CD14-positive monocyte (primary cell): ENCODE measurements at regions not wholly inside any gene's neighbourhood (a gene's known extent, or its start where the extent isn't known, plus 50 kb on each side); places are given as distances from the start of the nearest gene placed in this dataset.

Source experiments
- DNase-seq, 3 donors: peaks; one replicate each; pipeline ENCODE4 v3.0.0-alpha.2; 2011 to 2022
- H2AFZ ChIP-seq: 2 replicates; pipeline ENCODE4 v1.6.0; 2012; ENCODE audit warnings: mild to moderate bottlenecking, low read depth, low read length, inconsistent platforms; ENCODE audit not compliant: insufficient read depth, poor library complexity, severe bottlenecking
- H3K27ac ChIP-seq, 2 donors: 1 replicate in 1 of 2; 2 replicates in 1 of 2; pipeline ENCODE4 v1.5.1; 2012 to 2013; ENCODE audit warnings: low read length in 2 of 2, control low read depth in 1 of 2, inconsistent platforms in 1 of 2, low read depth in 1 of 2, mild to moderate bottlenecking in 1 of 2
- H3K27me3 ChIP-seq, 2 donors: one replicate each; pipeline versions ENCODE4 v1.6.0 to v1.6.1; 2011 to 2013; ENCODE audit warnings: low read length in 2 of 2; ENCODE audit not compliant: control insufficient read depth in 2 of 2, insufficient read depth in 2 of 2
- H3K36me3 ChIP-seq, 2 donors: replicated peaks in 1 of 2; 1 replicate in 1 of 2; 2 replicates in 1 of 2; pipeline versions ENCODE4 v1.5.1 to v1.6.1; 2012 to 2013; ENCODE audit warnings: low read length in 2 of 2, control low read depth in 1 of 2, inconsistent platforms in 1 of 2, mild to moderate bottlenecking in 1 of 2; ENCODE audit not compliant: insufficient read depth in 2 of 2, control insufficient read depth in 1 of 2
- H3K4me1 ChIP-seq, 2 donors: 1 replicate in 1 of 2; 2 replicates in 1 of 2; pipeline versions ENCODE4 v1.5.1 to v1.6.1; 2012 to 2013; ENCODE audit warnings: low read length in 2 of 2, control low read depth in 1 of 2, inconsistent platforms in 1 of 2, mild to moderate bottlenecking in 1 of 2, moderate library complexity in 1 of 2; ENCODE audit not compliant: insufficient read depth in 2 of 2, control insufficient read depth in 1 of 2
- H3K4me2 ChIP-seq: replicated peaks from 2 replicates; pipeline ENCODE3; 2012; ENCODE audit warnings: low read length, moderate library complexity, mild to moderate bottlenecking; ENCODE audit not compliant: poor library complexity, severe bottlenecking; ENCODE audit errors: extremely low read depth
- H3K4me3 ChIP-seq, 3 experiments: fragments of 200-600 bp in 1 of 3; sonication (generic) in 1 of 3; replicated peaks in 1 of 3; 1 replicate in 2 of 3; 2 replicates in 1 of 3; pipeline ENCODE4 v1.5.1; 2011 to 2013; ENCODE audit warnings: low read length in 3 of 3, mild to moderate bottlenecking in 3 of 3, control low read depth in 2 of 3, low read depth in 2 of 3, inconsistent platforms in 1 of 3, moderate library complexity in 1 of 3
- H3K79me2 ChIP-seq: 2 replicates; pipeline ENCODE4 v1.6.0; 2012; ENCODE audit warnings: mild to moderate bottlenecking, control low read depth, inconsistent platforms, low read length, moderate library complexity; ENCODE audit not compliant: insufficient read depth
- H3K9ac ChIP-seq: 2 replicates; pipeline ENCODE4 v1.6.0; 2017; ENCODE audit warnings: low read length, mild to moderate bottlenecking; ENCODE audit not compliant: insufficient read depth, poor library complexity, severe bottlenecking
- H3K9me3 ChIP-seq, 2 donors: replicated peaks in 1 of 2; 1 replicate in 1 of 2; 2 replicates in 1 of 2; pipeline versions ENCODE4 v1.5.1 to v1.6.1; 2012 to 2013; ENCODE audit warnings: low read length in 2 of 2, control low read depth in 1 of 2; ENCODE audit not compliant: control insufficient read depth in 1 of 2, insufficient read depth in 1 of 2
- H4K20me1 ChIP-seq: 2 replicates; pipeline ENCODE4 v1.6.0; 2012; ENCODE audit warnings: mild to moderate bottlenecking, low read length, control low read depth, moderate library complexity; ENCODE audit not compliant: insufficient read depth
- H3K27ac Mint-ChIP-seq, 7 donors: one replicate each; pipeline ENCODE4 v1.8.0; 2020; ENCODE audit warnings: mild to moderate bottlenecking in 7 of 7, mixed read lengths in 7 of 7, moderate library complexity in 6 of 7, inconsistent platforms in 2 of 7
- H3K27me3 Mint-ChIP-seq, 3 donors: one replicate each; pipeline ENCODE4 v1.8.0; 2021 to 2022; ENCODE audit warnings: low read depth in 3 of 3, mild to moderate bottlenecking in 3 of 3, mixed read lengths in 3 of 3, moderate library complexity in 3 of 3, inconsistent platforms in 1 of 3
- H3K36me3 Mint-ChIP-seq, 2 donors: one replicate each; pipeline ENCODE4 v1.8.0; 2020; ENCODE audit warnings: mixed read lengths in 2 of 2, inconsistent platforms in 1 of 2, mild to moderate bottlenecking in 1 of 2
- H3K4me1 Mint-ChIP-seq: one replicate; pipeline ENCODE4 v1.8.0; 2020; ENCODE audit warnings: mild to moderate bottlenecking, mixed read lengths
- H3K4me3 Mint-ChIP-seq, 2 donors: one replicate each; pipeline ENCODE4 v1.8.0; 2020; ENCODE audit warnings: mild to moderate bottlenecking in 2 of 2, mixed read lengths in 2 of 2, moderate library complexity in 1 of 2
- H3K9me3 Mint-ChIP-seq, 7 donors: one replicate each; pipeline ENCODE4 v1.8.0; 2020 to 2022; ENCODE audit warnings: mixed read lengths in 7 of 7, mild to moderate bottlenecking in 6 of 7, moderate library complexity in 6 of 7, inconsistent platforms in 2 of 7
- WGBS: methylation state at CpG from one replicate; pipeline ENCODE4 v1.1.5; 2013; ENCODE audit warnings: missing lambda C conversion rate; ENCODE audit not compliant: insufficient coverage; 5-methylcytosine and 5-hydroxymethylcytosine counted together
- intact Hi-C, 2 donors: fragments of 100-400 bp; cut with micrococcal nuclease; formaldehyde crosslinking; loops; one replicate each; pipeline versions ENCODE4 v1.15.0 to v1.15.1; 2023
- TF ChIP-seq, protein P1 (sequence below): fragments of 200-600 bp; IDR thresholded peaks from one replicate; pipeline ENCODE4 v1.8.0; 2022; ENCODE audit warnings: antibody characterized with exemption, mild to moderate bottlenecking

DNA sequence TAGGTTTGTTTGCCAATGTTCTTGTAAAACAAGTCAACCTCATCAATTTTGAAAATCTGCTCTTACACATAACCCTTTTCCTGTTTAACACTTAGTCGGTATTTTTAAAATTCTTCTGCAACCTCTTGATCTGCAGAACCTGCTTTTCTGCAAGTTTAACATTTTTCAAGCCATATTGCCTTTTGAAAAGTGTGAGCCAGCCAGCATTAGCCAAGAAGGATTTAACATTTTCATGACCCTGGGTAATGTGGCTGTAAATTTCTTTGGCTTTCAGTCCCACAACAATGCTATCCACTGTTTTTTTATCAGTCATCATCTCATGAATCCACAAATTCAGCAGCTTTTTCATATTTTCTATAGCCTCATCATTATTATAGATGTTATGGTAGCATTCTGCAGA lies 956.5 kb downstream of the FAT4 start:
- WGBS, result 100% methylated on average over 1 of the region's 1 CpG
- peaks cover 0 to 4% (median 0%) of the 10 kb centered on the region in 7 donors for H3K9me3 Mint-ChIP-seq
- no peaks in the 10 kb centered on the region for H3K27me3 ChIP-seq

DNA sequence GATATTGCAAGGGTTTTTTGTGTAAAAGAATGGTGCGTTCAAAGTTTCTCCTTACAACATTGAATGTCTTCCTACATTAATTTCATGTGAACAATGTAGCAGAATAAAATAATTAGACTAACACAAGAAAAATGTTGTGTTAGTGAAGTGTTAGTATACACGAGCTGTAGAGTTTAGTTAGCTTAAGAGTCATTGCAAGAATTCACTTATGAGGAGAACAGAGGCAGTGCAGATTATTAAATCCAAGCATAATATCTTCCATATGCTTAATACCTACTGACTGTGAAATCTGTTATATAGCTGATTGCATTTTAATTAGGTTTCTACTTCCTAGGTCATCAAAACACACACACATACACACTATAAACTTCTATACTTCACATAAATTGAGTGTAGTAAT lies 959.0 kb downstream of the FAT4 start:
- DNase-seq, result no peak
- Histone ChIP-seq H3K36me3 (no peaks in the 10 kb centered on the region), H3K4me3 (no peak overlapping the region), H3K9ac (no peak overlapping the region), H3K27ac (no peak overlapping the region), H3K4me2 (no peak overlapping the region), H3K27me3 (no peaks in the 10 kb centered on the region), H2AFZ (no peak overlapping the region), H3K9me3 (peaks cover 0 to 4% of the 10 kb centered on the region in 2 donors), H3K4me1 (no peaks in the 10 kb centered on the region), H3K79me2 (no peaks in the 10 kb centered on the region), H4K20me1 (no peaks in the 10 kb centered on the region)
- H3K27me3 Mint-ChIP-seq, result peaks cover 0 to 2% (median 0%) of the 10 kb centered on the region in 3 donors
- WGBS, result no CpG with 5 or more reads among the region's 2 CpGs
- intact Hi-C loops, result no loop called here
- H3K4me3 Mint-ChIP-seq, result no peak overlapping the region
- no peaks in the 10 kb centered on the region for H3K36me3 Mint-ChIP-seq
- H3K4me1 Mint-ChIP-seq, result no peaks in the 10 kb centered on the region
- H3K9me3 Mint-ChIP-seq, result peaks cover 0 to 4% (median 0%) of the 10 kb centered on the region in 7 donors
- TF ChIP-seq, protein P1, sequence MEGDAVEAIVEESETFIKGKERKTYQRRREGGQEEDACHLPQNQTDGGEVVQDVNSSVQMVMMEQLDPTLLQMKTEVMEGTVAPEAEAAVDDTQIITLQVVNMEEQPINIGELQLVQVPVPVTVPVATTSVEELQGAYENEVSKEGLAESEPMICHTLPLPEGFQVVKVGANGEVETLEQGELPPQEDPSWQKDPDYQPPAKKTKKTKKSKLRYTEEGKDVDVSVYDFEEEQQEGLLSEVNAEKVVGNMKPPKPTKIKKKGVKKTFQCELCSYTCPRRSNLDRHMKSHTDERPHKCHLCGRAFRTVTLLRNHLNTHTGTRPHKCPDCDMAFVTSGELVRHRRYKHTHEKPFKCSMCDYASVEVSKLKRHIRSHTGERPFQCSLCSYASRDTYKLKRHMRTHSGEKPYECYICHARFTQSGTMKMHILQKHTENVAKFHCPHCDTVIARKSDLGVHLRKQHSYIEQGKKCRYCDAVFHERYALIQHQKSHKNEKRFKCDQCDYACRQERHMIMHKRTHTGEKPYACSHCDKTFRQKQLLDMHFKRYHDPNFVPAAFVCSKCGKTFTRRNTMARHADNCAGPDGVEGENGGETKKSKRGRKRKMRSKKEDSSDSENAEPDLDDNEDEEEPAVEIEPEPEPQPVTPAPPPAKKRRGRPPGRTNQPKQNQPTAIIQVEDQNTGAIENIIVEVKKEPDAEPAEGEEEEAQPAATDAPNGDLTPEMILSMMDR, result no peak
- H3K27ac Mint-ChIP-seq, result no peak overlapping the region

More for the DNA sequence above, 956.5 kb downstream of the FAT4 start:
- no peak overlapping the region for H3K27ac Mint-ChIP-seq
- no peaks in the 10 kb centered on the region for H3K79me2 ChIP-seq
- no peaks in the 10 kb centered on the region for H3K4me1 ChIP-seq
- H3K36me3 ChIP-seq, result no peaks in the 10 kb centered on the region
- H4K20me1 ChIP-seq, result no peaks in the 10 kb centered on the region
- no peak overlapping the region for H2AFZ ChIP-seq
- H3K27me3 Mint-ChIP-seq, result peaks cover 0 to 2% (median 0%) of the 10 kb centered on the region in 3 donors
- TF ChIP-seq, protein P1, result no peak
- H3K9me3 ChIP-seq, result peaks cover 0 to 4% of the 10 kb centered on the region in 2 donors
- no peak overlapping the region for H3K27ac ChIP-seq
- no peak overlapping the region for H3K4me3 ChIP-seq
- H3K36me3 Mint-ChIP-seq, result no peaks in the 10 kb centered on the region
- intact Hi-C loops, result no loop called here
- no peak for DNase-seq
- H3K4me3 Mint-ChIP-seq, result no peak overlapping the region
- H3K4me1 Mint-ChIP-seq, result no peaks in the 10 kb centered on the region
- H3K9ac ChIP-seq, result no peak overlapping the region
- H3K4me2 ChIP-seq, result no peak overlapping the region
